Right lobe of liver (tissue), 6 donors: ENCODE measurements at regions not wholly inside any gene's neighbourhood (a gene's known extent, or its start where the extent isn't known, plus 50 kb on each side); places are given as distances from the start of the nearest gene placed in this dataset.
"Not testable (repeated sequence)": the region's sequence is repeated elsewhere in the genome, so short reads cannot be mapped to it uniquely, and the experiment has no call there.

Source experiments
- ATAC-seq, 4 donors: fragments of 200-7000 bp; cut with Tn5 transposase; one replicate each; pipeline ENCODE4 v1.9.1; 2020; ENCODE audit warnings: mild to moderate bottlenecking in 4 of 4, moderate library complexity in 4 of 4
- DNase-seq, 3 donors: peaks; one replicate each; pipeline ENCODE4 v3.0.0-alpha.2; 2020
- H3K27ac ChIP-seq, 3 donors: fragments of 200-600 bp; one replicate each; pipeline ENCODE4 v1.8.0; 2022
- H3K27me3 ChIP-seq, 2 donors: fragments of 200-600 bp; one replicate each; pipeline ENCODE4 v1.8.0; 2022
- H3K36me3 ChIP-seq, 4 donors: fragments of 200-600 bp; sonication (generic) in 1 of 4; one replicate each; pipeline versions ENCODE4 v1.5.1 to v1.8.0; 2017 to 2022; ENCODE audit warnings: control low read depth in 1 of 4
- H3K4me1 ChIP-seq, 4 donors: fragments of 200-600 bp; sonication (generic) in 1 of 4; one replicate each; pipeline versions ENCODE4 v1.5.1 to v1.8.0; 2017 to 2022; ENCODE audit warnings: control low read depth in 1 of 4
- H3K4me3 ChIP-seq, 3 donors: fragments of 200-600 bp; one replicate each; pipeline ENCODE4 v1.8.0; 2022
- H3K9me3 ChIP-seq, 4 donors: fragments of 200-600 bp; sonication (generic) in 1 of 4; one replicate each; pipeline versions ENCODE4 v1.5.1 to v1.8.0; 2017 to 2022; ENCODE audit warnings: control low read depth in 1 of 4
- CTCF ChIP-seq, 4 donors: fragments of 200-600 bp in 3 of 4; fragments of 450-650 bp in 1 of 4; IDR thresholded peaks; one replicate each; pipeline versions ENCODE4 v1.5.1 to v1.8.0; 2016 to 2022; ENCODE audit warnings: antibody characterized with exemption in 4 of 4, mild to moderate bottlenecking in 2 of 4
- POLR2A ChIP-seq: fragments of 450-650 bp; IDR thresholded peaks from one replicate; pipeline ENCODE4 v1.6.1; 2017; ENCODE audit warnings: antibody characterized with exemption, mild to moderate bottlenecking
- WGBS: methylation state at CpG from one replicate; pipeline ENCODE4 v1.1.6; 2018; ENCODE audit warnings: low coverage, low lambda C conversion rate; ENCODE audit not compliant: insufficient coverage; ENCODE audit errors: missing lambda C conversion rate; 5-methylcytosine and 5-hydroxymethylcytosine counted together
- intact Hi-C, 2 donors: fragments of 100-400 bp; cut with DNase I; formaldehyde crosslinking; loops; one replicate each; pipeline versions ENCODE4 v1.11.2 to v1.14.1; 2022
- donor health status: DM: no; HTN: yes; CAD: no.
- donor health status: DM: no; HTN: no; CAD: no.
- donor health status: DM: no; HTN: no; CAD: no.
- donor health status: DM: no; HTN: yes; CAD: no.
- donor health status: DM: no; HTN: yes; CAD: no.

GRCh38 chr5:127163750-127164149 lies 90.4 kb upstream of the C5orf63 start:
- intact Hi-C loops = no loop called here
- DNase-seq = no peak
- no peaks in the 10 kb centered on the region for H3K9me3 ChIP-seq
- no peak overlapping the region for H3K4me3 ChIP-seq
- no peak overlapping the region for H3K27ac ChIP-seq
- no peak for TF ChIP-seq CTCF (IDR thresholded peaks at IDR 0.05)
- TF ChIP-seq POLR2A = no peak
- H3K4me1 ChIP-seq = no peaks in the 10 kb centered on the region
- ATAC-seq = no peak
- H3K27me3 ChIP-seq = no peaks in the 10 kb centered on the region
- H3K36me3 ChIP-seq = no peaks in the 10 kb centered on the region

GRCh38 chr5:127170918-127171600 lies 97.8 kb upstream of the C5orf63 start:
- no peaks in the 10 kb centered on the region for H3K9me3 ChIP-seq
- TF ChIP-seq POLR2A = no peak
- TF ChIP-seq CTCF (IDR thresholded peaks at IDR 0.05) = no peak
- H3K27me3 ChIP-seq = no peaks in the 10 kb centered on the region
- DNase-seq (no peak), ATAC-seq (no peak)
- H3K36me3 ChIP-seq = no peaks in the 10 kb centered on the region
- no peak overlapping the region for H3K4me3 ChIP-seq
- intact Hi-C loops = no loop called here
- no peak overlapping the region for H3K27ac ChIP-seq
- WGBS = 67% methylated on average over 1 of the region's 10 CpGs
- H3K4me1 ChIP-seq = no peaks in the 10 kb centered on the region

DNA sequence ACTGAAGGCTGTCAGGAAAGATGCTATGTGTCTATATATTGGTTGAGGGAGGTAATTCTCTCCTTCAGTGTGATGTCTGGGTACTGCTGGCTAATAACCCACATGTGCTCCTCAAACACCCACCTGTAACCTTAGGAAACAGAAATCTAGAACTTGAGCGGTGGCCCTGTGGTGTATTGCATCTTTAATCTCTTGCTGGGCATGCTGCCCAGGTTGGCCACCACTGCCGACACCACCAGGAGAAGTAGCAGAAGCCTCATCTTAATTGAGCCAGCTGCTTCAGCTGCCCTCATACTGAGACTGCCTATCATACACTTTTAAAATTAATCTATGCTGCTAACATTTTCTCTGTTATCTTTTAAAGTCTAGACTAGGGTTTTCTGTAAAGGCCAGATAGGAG lies 103.5 kb upstream of the C5orf63 start:
- DNase-seq (no peak), ATAC-seq (no peak)
- Histone ChIP-seq H3K27ac (no peak overlapping the region), H3K4me3 (no peak overlapping the region), H3K36me3 (no peaks in the 10 kb centered on the region), H3K9me3 (no peaks in the 10 kb centered on the region), H3K27me3 (no peaks in the 10 kb centered on the region), H3K4me1 (no peaks in the 10 kb centered on the region)
- no CpG with 5 or more reads among the region's 2 CpGs for WGBS
- intact Hi-C loops = no loop called here
- TF ChIP-seq CTCF (IDR thresholded peaks at IDR 0.05) = no peak
- no peak for TF ChIP-seq POLR2A

GRCh38 chr5:127182631-127183030 lies 108.0 kb upstream of the MEGF10 start:
- H3K4me1 ChIP-seq, H3K9me3 ChIP-seq, H3K27ac ChIP-seq, H3K27me3 ChIP-seq, intact Hi-C loops, H3K36me3 ChIP-seq, DNase-seq, ATAC-seq, H3K4me3 ChIP-seq: not testable (repeated sequence)
- 68% methylated on average over 5 of the region's 8 CpGs for WGBS

- H3K27me3 ChIP-seq = no peaks in the 10 kb centered on the region
- TF ChIP-seq POLR2A (no peak), CTCF (IDR thresholded peaks at IDR 0.05) (no peak)
- no peaks in the 10 kb centered on the region for H3K9me3 ChIP-seq
- 78% methylated on average over 7 of the region's 7 CpGs for WGBS
- no peak overlapping the region for H3K4me3 ChIP-seq
- no peaks in the 10 kb centered on the region for H3K4me1 ChIP-seq
- H3K36me3 ChIP-seq = no peaks in the 10 kb centered on the region
- intact Hi-C loops = no loop called here
- no peak for DNase-seq
- H3K27ac ChIP-seq = no peak overlapping the region
- ATAC-seq = no peak
These were observed 107.3 kb upstream of the MEGF10 start for GRCh38 chr5:127183332-127183731.
